ENCODE measurements at regions not wholly inside any gene's neighbourhood (a gene's known extent, or its start where the extent isn't known, plus 50 kb on each side); places are given as distances from the start of the nearest gene placed in this dataset.

- Histone ChIP-seq H3F3A (ENCODE audit: control insufficient read depth, insufficient read depth) (no peaks in the 10 kb centered on the region), H3K4me3 (ENCODE audit: low read length) (no peak overlapping the region), H3K36me3 (ENCODE audit: control insufficient read depth, low read length) (no peaks in the 10 kb centered on the region), H4K20me1 (ENCODE audit: control insufficient read depth, insufficient read depth, low read depth, low read length) (no peaks in the 10 kb centered on the region), H3K4me1 (ENCODE audit: control insufficient read depth, low read length) (no peaks in the 10 kb centered on the region), H3K79me2 (ENCODE audit: control insufficient read depth, low read length) (no peaks in the 10 kb centered on the region), H3K9me2 (replicated peaks; ENCODE audit: control insufficient read depth, low read length) (no peaks in the 10 kb centered on the region), H3K9me3 (ENCODE audit: control insufficient read depth, insufficient read depth, low read length) (no peaks in the 10 kb centered on the region), H3K27me3 (ENCODE audit: control insufficient read depth, low read length) (no peaks in the 10 kb centered on the region), H3K27ac (ENCODE audit: low read depth, low read length) (no peak overlapping the region), H3K4me2 (ENCODE audit: low read length) (no peak overlapping the region)
- TF ChIP-seq CTCF (IDR thresholded peaks at IDR 0.05; ENCODE audit: low read depth, low read length, poor library complexity, severe bottlenecking), result no peak
- no peak for TF ChIP-seq EZH2phosphoT487 (IDR thresholded peaks at IDR 0.05; ENCODE audit: borderline replicate concordance, low read length)
Measured at GRCh38 chrX:69257499-69258127, 92.4 kb upstream of the PJA1 start.

GRCh38 chrX:69256291-69256565, 91.0 kb upstream of the PJA1 start:
- no peaks in the 10 kb centered on the region for H3F3A ChIP-seq (ENCODE audit: control insufficient read depth, insufficient read depth)
- H3K36me3 ChIP-seq (ENCODE audit: control insufficient read depth, low read length), result no peaks in the 10 kb centered on the region
- H3K9me3 ChIP-seq (ENCODE audit: control insufficient read depth, insufficient read depth, low read length), result no peaks in the 10 kb centered on the region
- TF ChIP-seq CTCF (IDR thresholded peaks at IDR 0.05; ENCODE audit: low read depth, low read length, poor library complexity, severe bottlenecking), result no peak
- TF ChIP-seq EZH2phosphoT487 (IDR thresholded peaks at IDR 0.05; ENCODE audit: borderline replicate concordance, low read length), result no peak
- H3K27me3 ChIP-seq (ENCODE audit: control insufficient read depth, low read length), result no peaks in the 10 kb centered on the region
- no peak overlapping the region for H3K4me2 ChIP-seq (ENCODE audit: low read length)
- H3K4me1 ChIP-seq (ENCODE audit: control insufficient read depth, low read length), result no peaks in the 10 kb centered on the region
- no peaks in the 10 kb centered on the region for H4K20me1 ChIP-seq (ENCODE audit: control insufficient read depth, insufficient read depth, low read depth, low read length)
- no peak overlapping the region for H3K27ac ChIP-seq (ENCODE audit: low read depth, low read length)
- no peaks in the 10 kb centered on the region for H3K79me2 ChIP-seq (ENCODE audit: control insufficient read depth, low read length)
- no peaks in the 10 kb centered on the region for H3K9me2 ChIP-seq (replicated peaks; ENCODE audit: control insufficient read depth, low read length)
- no peak overlapping the region for H3K4me3 ChIP-seq (ENCODE audit: low read length)

- Histone ChIP-seq H3K9me3 (ENCODE audit: control insufficient read depth, insufficient read depth, low read length) (no peaks in the 10 kb centered on the region), H3K79me2 (ENCODE audit: control insufficient read depth, low read length) (no peaks in the 10 kb centered on the region), H3K36me3 (ENCODE audit: control insufficient read depth, low read length) (no peaks in the 10 kb centered on the region), H4K20me1 (ENCODE audit: control insufficient read depth, insufficient read depth, low read depth, low read length) (no peaks in the 10 kb centered on the region), H3K27ac (ENCODE audit: low read depth, low read length) (no peak overlapping the region), H3K4me3 (ENCODE audit: low read length) (no peak overlapping the region), H3K4me1 (ENCODE audit: control insufficient read depth, low read length) (no peaks in the 10 kb centered on the region), H3K9me2 (replicated peaks; ENCODE audit: control insufficient read depth, low read length) (no peaks in the 10 kb centered on the region), H3F3A (ENCODE audit: control insufficient read depth, insufficient read depth) (no peaks in the 10 kb centered on the region), H3K4me2 (ENCODE audit: low read length) (no peak overlapping the region), H3K27me3 (ENCODE audit: control insufficient read depth, low read length) (no peaks in the 10 kb centered on the region)
- TF ChIP-seq CTCF (IDR thresholded peaks at IDR 0.05; ENCODE audit: low read depth, low read length, poor library complexity, severe bottlenecking), result no peak
- no peak for TF ChIP-seq EZH2phosphoT487 (IDR thresholded peaks at IDR 0.05; ENCODE audit: borderline replicate concordance, low read length)
Measured at GRCh38 chrX:69255441-69256290, 90.4 kb upstream of the PJA1 start.

Data from DOHH2 (cell line).